HEK293T (cell line): ENCODE measurements at regions not wholly inside any gene's neighbourhood (a gene's known extent, or its start where the extent isn't known, plus 50 kb on each side); places are given as distances from the start of the nearest gene placed in this dataset.

Experiments
- CTCF ChIA-PET: fragments of 350-600 bp; formaldehyde crosslinking; extraction: SDS; loops from one replicate; lab custom pipeline; 2021; ENCODE audit warnings: antibody characterized with exemption, inconsistent platforms; lab: Yijun Ruan, JAX
- POLR2A ChIA-PET: fragments of 350-600 bp; formaldehyde crosslinking; extraction: SDS; loops from one replicate; lab custom pipeline; 2020; ENCODE audit warnings: antibody characterized with exemption, inconsistent platforms; lab: Yijun Ruan, JAX
- DNase-seq: peaks from one replicate; pipeline ENCODE4 v3.0.0; 2012; ENCODE audit warnings: mixed read lengths; ENCODE audit errors: extremely low spot score
- ARNT ChIP-seq: fragments of 450-650 bp; IDR thresholded peaks from 2 replicates; pipeline ENCODE4 v1.6.1; 2017; ENCODE audit warnings: mild to moderate bottlenecking
- BHLHE40 ChIP-seq: fragments of 450-650 bp; IDR thresholded peaks from 2 replicates; pipeline ENCODE4 v1.6.1; 2016; ENCODE audit warnings: mild to moderate bottlenecking, moderate library complexity, borderline replicate concordance
- CTBP1 ChIP-seq: fragments of 450-650 bp; IDR thresholded peaks from 2 replicates; pipeline ENCODE4 v1.6.1; 2016; ENCODE audit warnings: borderline replicate concordance
- ELF4 ChIP-seq: fragments of 450-650 bp; IDR thresholded peaks from 2 replicates; pipeline ENCODE4 v1.6.1; 2017; ENCODE audit warnings: antibody characterized with exemption
- FOXA1 ChIP-seq: fragments of 450-650 bp; IDR thresholded peaks from 2 replicates; pipeline ENCODE4 v1.6.1; 2016; ENCODE audit warnings: mild to moderate bottlenecking
- FOXK2 ChIP-seq: fragments of 450-650 bp; IDR thresholded peaks from 2 replicates; pipeline ENCODE4 v1.6.1; 2016; ENCODE audit warnings: mild to moderate bottlenecking
- FOXM1 ChIP-seq: fragments of 450-650 bp; IDR thresholded peaks from 2 replicates; pipeline ENCODE4 v1.6.1; 2017; ENCODE audit warnings: mild to moderate bottlenecking, borderline replicate concordance
- HDGF ChIP-seq: fragments of 450-650 bp; IDR thresholded peaks from 2 replicates; pipeline ENCODE4 v1.6.1; 2017; ENCODE audit warnings: antibody characterized with exemption, borderline replicate concordance
- L3MBTL2 ChIP-seq: fragments of 450-650 bp; conservative IDR thresholded peaks from 2 replicates; pipeline ENCODE4 v1.6.1; 2016; ENCODE audit warnings: mild to moderate bottlenecking
- LEF1 ChIP-seq: fragments of 450-650 bp; IDR thresholded peaks from 2 replicates; pipeline ENCODE4 v1.6.1; 2017; ENCODE audit warnings: mild to moderate bottlenecking, borderline replicate concordance
- NFRKB ChIP-seq: fragments of 450-650 bp; IDR thresholded peaks from 2 replicates; pipeline ENCODE4 v1.6.1; 2016; ENCODE audit warnings: mild to moderate bottlenecking, moderate library complexity
- PKNOX1 ChIP-seq: fragments of 450-650 bp; IDR thresholded peaks from 2 replicates; pipeline ENCODE4 v1.6.1; 2016
- SP1 ChIP-seq: fragments of 450-650 bp; IDR thresholded peaks from 2 replicates; pipeline ENCODE4 v1.6.1; 2017
- SUZ12 ChIP-seq: fragments of 450-650 bp; IDR thresholded peaks from 2 replicates; pipeline ENCODE4 v1.6.1; 2016; ENCODE audit warnings: mild to moderate bottlenecking
- TARDBP ChIP-seq: fragments of 450-650 bp; IDR thresholded peaks from 2 replicates; pipeline ENCODE4 v1.6.1; 2016
- ZNF384 ChIP-seq: fragments of 450-650 bp; IDR thresholded peaks from 2 replicates; pipeline ENCODE4 v1.6.1; 2016

GRCh38 chr22:22158965-22159364 lies 85.6 kb upstream of the VPREB1 start:
- no peak for DNase-seq
- TF ChIP-seq L3MBTL2 (no peak), TARDBP (no peak), ZNF384 (no peak), FOXA1 (no peak), FOXK2 (no peak), BHLHE40 (no peak), SUZ12 (no peak), LEF1 (no peak), ARNT (no peak), PKNOX1 (no peak), NFRKB (no peak), ELF4 (no peak), HDGF (no peak), FOXM1 (no peak), SP1 (no peak), CTBP1 (no peak)
- ChIA-PET POLR2A (no interaction called here), CTCF (interaction anchor here (0.9 to 1.1 kb wide), 2 partner anchors 13 to 98 kb away, joined by 3 read pairs; no protein-coding TSS in a partner anchor)

GRCh38 chr22:22158207-22158816 lies 86.3 kb upstream of the VPREB1 start:
- no peak for DNase-seq
- ChIA-PET CTCF (interaction anchor here (0.9 to 1.1 kb wide), 3 partner anchors 37 to 97 kb away, joined by 3 read pairs; no protein-coding TSS in a partner anchor), POLR2A (no interaction called here)
- TF ChIP-seq ELF4: no peak
- no peak for TF ChIP-seq FOXK2
- TF ChIP-seq FOXM1: no peak
- no peak for TF ChIP-seq TARDBP

- TF ChIP-seq SP1 (no peak), ELF4 (no peak), ARNT (no peak), CTBP1 (no peak), FOXK2 (no peak), ZNF384 (no peak), PKNOX1 (no peak), TARDBP (no peak), SUZ12 (no peak), BHLHE40 (no peak), FOXA1 (no peak), NFRKB (no peak), LEF1 (no peak), L3MBTL2 (no peak), HDGF (no peak), FOXM1 (no peak)
- POLR2A ChIA-PET: no interaction called here
- DNase-seq: no peak
- CTCF ChIA-PET: interaction anchor here (0.9 to 1.4 kb wide), 7 partner anchors 9 to 80 kb away, joined by 3 to 4 read pairs (median 3); no protein-coding TSS in a partner anchor
Measured at GRCh38 chr22:22157348-22157725, 87.2 kb upstream of the VPREB1 start.

GRCh38 chr22:22156716-22157347 lies 87.8 kb upstream of the VPREB1 start:
- TF ChIP-seq L3MBTL2 (peak; percentile 41), FOXK2 (no peak), ELF4 (peak; percentile 40; the same call in 1 of the 2 replicates)

GRCh38 chr22:22156348-22156715 lies 88.3 kb upstream of the VPREB1 start:
- no peak for TF ChIP-seq PKNOX1
- TF ChIP-seq SUZ12: no peak
- TF ChIP-seq NFRKB: no peak
- TF ChIP-seq LEF1: no peak
- no peak for TF ChIP-seq L3MBTL2
- CTCF ChIA-PET: interaction anchor here (0.9 to 1.3 kb wide), 3 partner anchors 10 to 70 kb away, joined by 3 to 4 read pairs (median 4); no protein-coding TSS in a partner anchor
- POLR2A ChIA-PET: no interaction called here
- DNase-seq: no peak

More at GRCh38 chr22:22156716-22157347, 87.8 kb upstream of the VPREB1 start:
- peak; percentile 84 for DNase-seq
- POLR2A ChIA-PET: no interaction called here
- CTCF ChIA-PET: interaction anchor here (0.9 to 1.4 kb wide), 7 partner anchors 9 to 70 kb away, joined by 3 to 4 read pairs (median 3); no protein-coding TSS in a partner anchor

- TF ChIP-seq CTBP1 (no peak), ELF4 (no peak), NFRKB (no peak), L3MBTL2 (no peak), ZNF384 (no peak), HDGF (no peak), ARNT (no peak), TARDBP (no peak), PKNOX1 (no peak), BHLHE40 (no peak), SP1 (no peak), FOXM1 (no peak), FOXK2 (no peak), LEF1 (no peak), FOXA1 (no peak), SUZ12 (no peak)
- ChIA-PET POLR2A (no interaction called here), CTCF (no interaction called here)
- DNase-seq: no peak
Measured at GRCh38 chr22:22155607-22156006, 89.0 kb upstream of the VPREB1 start.
